GM21737 (cell line): ENCODE measurements at regions not wholly inside any gene's neighbourhood (a gene's known extent, or its start where the extent isn't known, plus 50 kb on each side); places are given as distances from the start of the nearest gene placed in this dataset.

Experiments
- ATAC-seq: cut with Tn5 transposase; IDR thresholded peaks from one replicate; pipeline ENCODE4 v1.9.1; 2021; ENCODE audit warnings: mild to moderate bottlenecking, moderate library complexity; ENCODE audit not compliant: unreplicated experiment

DNA sequence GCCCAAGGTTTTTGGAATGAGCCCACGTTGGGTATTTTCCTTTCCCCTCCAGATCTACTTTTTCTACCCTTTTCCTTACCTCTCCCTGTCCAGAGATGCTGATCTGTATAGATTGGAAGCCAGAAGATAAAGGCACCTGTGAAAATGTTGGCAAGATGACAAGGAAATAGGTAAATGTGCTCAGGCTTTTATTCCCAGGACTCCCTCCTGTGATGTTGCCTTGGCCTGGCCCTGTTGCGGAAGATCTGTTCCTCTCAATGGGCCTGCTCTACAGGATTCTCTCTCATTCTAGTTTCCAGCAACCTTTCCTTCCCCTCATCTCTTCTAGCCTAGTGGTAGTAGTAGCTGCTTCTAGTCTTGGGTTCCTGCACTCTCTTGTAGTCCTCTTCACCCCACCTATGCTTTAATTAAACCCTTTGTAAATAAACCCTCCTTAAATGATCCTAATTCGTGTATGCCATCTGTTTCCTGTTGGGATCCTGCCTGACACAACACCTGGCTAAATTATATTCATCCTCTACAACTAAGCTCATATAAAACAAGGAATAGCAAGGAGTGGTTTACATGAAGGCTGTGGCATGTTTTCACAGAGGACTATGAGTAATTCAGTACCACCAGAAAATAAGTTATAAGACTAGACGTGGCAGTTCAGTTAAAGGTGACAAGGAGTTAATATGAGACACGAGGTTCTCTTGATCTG, 95.7 kb upstream of the MAOA start:
- no peak for ATAC-seq

DNA sequence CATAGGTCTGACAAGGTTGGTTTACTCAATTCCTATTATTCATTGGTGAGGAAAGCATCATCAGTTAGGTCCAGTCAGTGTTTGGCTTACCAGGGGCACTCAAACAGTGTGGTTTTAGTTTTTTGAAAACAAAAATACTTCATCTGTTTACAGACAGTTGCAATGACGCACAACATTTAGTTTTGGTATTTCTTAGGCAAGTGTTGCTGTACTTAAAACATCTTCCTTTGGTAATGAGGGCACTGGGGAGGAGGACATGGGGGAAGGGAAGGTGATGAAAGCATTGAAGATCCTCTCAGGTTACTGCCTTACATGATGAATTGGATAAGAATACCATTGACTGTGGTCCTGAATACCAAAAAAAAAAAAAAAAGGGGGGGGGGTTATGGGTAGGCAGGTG, 93.7 kb upstream of the MAOA start:
- no peak for ATAC-seq

DNA sequence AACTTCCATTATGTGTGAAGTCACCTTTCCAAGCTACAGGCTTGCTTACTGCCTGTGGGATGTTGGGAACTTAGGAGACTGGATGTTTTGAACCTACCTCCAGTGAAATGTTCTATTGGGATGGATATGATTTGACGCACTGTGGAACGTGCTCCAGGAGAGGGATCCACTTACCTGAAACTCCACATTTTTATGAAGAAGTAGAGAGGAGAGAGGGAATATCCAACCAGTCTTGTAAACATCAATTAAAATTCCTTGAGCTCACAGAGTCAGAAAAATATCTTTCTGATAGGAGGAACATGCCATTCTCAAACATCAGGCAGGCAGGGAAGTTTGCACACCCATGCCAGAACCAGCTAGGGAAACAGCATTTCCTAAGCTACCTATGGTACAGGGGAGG, 91.1 kb upstream of the MAOA start:
- no peak for ATAC-seq

DNA sequence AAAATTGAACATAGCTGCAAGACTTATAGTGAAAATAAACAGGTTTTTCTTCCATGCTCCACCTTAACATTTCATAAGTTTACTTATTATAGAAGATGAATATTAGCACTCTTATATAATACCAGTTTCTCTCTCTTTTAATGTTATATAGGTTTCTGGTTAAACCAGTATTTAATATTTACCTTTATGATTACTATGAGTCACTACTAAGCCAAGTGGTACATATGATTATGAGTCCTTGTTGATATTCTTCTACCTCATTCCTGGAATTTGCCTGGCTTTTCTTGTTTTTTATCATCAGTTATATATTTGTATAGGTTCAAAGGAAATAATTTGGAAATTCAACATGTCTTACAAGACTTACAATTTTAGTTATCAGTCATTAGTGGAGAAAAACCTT, 89.9 kb upstream of the MAOA start:
- ATAC-seq, result no peak

DNA sequence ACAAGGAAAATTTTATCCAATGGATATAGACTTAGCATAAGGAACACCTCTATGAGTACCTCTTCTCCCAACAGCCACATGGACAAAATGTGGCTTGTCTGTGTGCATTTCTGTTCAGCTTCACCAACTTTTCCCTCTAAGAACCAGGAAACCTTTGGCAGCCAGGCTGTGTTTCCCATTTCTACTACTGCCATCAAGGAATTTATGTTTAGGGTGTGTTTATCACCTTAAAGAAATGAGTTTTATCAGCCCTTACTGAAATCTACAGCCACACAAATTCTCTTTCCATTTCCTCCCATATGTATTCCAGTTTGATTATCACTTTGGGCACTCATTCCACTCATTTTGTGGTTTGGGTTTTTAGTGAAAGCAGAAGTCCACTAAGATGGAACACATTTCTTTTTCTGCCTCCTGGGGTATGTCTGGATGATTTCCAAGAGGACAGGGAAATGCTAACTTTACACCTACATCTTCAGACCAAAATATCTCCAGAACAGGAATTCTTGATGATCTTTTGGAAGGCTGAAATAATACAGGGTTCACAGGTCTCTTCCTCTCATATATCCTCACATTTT, 82.6 kb upstream of the MAOA start:
- ATAC-seq, result no peak

DNA sequence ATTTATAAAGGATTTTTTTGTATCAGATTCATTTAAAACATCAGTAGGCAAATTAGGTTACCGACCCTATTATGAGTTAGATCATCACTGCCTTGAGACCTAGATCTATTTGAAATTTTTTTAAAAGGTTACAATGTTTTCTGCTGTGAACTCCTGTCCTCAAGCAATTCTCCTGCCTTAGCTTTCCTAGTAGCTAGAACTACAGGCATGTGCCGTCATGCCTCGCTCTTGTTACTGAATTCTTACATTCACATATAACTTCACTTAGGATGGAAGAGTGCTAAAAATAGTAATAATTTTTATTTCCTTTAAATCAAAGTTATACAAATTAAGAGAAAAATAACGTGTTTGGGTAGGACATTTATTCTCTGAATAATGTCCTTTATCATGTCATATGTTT, 75.5 kb upstream of the MAOA start:
- ATAC-seq, result no peak

DNA sequence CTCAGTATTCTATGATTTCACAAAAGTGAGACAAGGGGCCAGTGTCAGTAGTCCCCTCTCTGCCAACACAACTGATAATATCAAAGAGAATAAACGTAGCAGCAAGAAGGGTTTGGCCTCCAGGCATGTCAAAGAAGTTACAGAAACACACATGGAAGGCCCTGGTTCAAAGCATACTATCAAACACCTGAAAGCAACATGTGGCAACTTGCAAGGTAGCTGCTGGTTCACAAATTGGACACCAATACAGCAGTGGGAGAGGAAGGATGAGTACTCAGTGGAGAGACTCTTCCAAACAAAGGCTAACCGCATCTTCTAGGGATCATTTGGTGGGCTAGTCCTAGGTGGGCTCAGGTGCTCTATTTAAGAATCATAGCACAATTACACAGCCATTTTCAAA, 74.9 kb upstream of the MAOA start:
- no peak for ATAC-seq

DNA sequence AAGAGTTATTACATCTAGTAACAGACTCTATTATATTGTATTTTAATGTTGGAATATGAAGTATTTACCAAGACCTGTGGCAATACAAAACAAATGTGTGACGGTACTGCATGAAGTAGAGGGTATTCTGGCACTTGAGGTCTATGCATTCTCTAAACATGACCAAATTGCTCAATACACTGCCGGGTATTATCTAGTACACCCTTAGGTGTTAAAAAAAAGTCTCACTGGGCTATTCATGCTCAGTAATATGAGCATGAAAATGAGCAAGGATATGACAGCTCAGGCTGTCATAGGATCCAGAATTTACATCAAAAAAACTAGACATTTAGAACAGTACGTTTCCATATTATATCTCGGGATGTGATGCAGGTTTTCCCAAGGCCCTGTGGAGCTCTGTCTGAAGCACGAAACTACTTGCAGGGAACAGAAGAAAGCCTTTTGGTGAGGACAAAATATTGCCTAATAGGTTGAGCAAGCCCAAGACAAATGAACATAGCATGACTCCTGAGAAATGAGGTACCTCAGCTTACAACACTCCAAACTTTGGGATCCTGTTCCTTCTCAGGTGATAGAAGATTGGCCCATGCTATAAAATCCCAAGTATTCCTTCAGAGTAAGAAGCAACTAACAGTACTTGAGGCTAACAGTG, 74.1 kb upstream of the MAOA start:
- no peak for ATAC-seq

DNA sequence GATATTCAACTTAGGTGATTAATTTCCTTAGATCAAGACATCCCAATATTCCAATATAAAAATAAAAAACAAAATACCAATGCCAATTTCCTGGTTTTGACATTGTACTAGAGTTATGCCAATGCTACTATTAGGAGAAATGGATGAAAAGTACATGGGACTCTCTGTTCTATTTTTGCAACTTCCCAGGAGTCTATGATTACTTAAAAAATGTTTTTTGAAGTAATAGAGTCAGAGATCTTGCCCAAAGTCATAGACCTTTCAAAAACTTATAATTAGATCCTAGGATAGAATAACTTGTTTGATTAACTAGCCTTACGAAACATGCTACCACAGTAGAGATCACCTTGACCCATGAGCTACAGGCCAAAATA, 73.6 kb upstream of the MAOA start:
- no peak for ATAC-seq

DNA sequence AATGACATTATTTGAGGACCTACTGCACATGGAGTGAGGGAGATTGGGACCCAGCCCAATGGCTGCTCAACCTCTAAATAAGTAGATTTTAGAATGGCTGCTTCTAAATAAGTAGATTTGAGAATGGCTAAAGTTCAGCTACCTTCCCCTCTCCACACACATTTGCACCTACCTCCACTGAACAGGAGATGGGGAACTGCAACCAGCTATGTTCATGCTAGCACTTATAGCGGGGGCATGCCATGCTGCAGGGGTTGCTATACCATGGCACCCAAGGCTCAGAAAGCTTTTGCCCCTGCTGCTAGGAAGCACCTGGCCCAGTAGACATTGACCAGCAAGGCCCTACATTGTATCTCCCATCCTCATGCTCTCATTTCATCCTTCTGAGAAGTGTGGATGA, 70.2 kb upstream of the MAOA start:
- ATAC-seq, result no peak

DNA sequence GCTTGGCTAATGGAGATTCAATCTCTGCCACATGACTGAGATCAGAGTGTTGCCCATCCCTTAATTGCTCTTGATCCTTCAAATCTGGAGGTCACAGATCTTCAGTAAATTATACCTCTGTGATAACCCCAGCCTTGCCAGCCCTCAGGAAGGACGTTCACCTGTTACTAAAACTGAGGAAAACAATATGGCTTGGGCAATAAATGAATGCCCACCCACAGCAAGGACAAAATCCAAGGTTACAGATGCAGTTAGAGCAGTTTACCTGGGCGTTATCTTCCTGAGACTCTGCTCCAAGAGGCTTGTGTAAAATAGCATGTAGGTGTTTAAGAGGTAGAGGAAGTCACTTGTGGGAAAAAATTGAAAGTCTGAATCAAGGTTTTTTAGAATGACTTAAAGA, 69.3 kb upstream of the MAOA start:
- ATAC-seq, result no peak

DNA sequence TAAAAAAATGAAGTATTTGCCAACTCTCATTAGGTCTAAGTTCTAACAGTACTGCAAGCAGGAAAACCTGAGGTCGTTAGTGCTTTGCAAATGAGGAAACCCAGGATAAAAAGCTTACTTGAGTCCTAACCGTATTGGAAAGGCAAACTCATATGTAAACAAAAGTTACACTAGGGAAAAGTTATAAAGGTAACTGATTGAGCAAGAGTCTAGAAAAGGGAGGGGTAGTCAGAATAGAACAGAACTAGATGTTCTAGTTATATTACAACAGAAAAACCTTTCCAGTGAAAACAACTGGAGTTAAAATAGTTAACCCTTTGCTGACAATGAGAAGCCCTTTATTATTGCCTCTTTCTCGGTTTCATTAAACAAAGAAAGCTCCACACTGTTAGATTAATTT, 66.4 kb upstream of the MAOA start:
- ATAC-seq, result no peak

DNA sequence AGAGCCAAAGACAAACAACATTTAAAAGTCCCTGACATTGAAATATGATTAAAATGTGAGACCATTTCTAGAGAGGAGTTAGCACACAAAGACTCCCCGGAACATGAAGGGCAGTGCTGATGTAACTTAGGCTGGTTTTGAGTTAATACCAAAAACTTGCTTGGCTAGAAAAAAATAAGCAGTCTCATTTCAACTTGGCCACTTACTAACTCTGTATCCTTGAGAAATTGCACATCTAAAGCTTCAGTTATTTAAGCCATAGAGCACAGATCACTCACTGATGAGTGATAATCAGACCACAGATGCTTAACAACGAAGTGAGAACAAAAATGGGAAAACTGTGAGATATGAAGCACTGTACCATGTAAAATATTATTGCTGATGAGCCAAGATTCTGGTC, 65.9 kb upstream of the MAOA start:
- ATAC-seq, result no peak

DNA sequence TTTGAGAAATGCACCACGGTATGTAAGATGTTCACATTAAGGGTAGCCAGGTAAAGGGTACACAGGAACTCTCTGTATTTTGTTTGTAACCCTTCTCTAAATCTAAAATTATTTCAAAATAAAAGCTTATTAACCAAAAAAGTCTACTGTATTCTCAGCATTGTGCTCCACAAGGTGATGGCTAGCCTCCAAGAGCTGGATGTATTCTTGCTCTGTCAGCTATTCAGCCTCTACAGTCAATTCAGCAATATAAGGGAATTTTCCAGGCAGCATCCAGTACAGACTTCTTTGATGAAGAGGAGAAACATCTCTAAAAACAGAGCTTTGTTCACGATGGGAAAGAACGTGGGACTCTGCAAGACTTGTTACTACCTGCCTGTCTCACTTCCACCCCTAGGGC, 63.5 kb upstream of the MAOA start:
- ATAC-seq, result no peak

DNA sequence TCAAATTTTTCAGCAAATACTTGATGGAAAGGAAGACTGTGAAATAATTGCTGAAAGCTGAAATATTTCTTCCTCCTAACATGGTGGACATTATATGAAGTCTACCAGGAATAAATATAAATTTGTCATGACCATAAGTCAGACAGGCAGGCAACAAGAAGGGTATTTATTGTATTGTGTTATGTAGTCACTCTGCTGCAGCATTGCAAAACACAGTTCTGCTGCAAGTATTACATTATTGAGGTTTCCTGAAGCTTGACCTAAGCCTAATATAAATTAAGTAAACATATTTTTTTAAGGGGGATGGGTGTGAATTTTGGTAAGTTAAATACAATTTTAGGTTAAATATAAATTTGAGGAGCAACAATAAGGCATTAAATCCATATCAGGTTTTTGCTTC, 60.2 kb upstream of the MAOA start:
- no peak for ATAC-seq

DNA sequence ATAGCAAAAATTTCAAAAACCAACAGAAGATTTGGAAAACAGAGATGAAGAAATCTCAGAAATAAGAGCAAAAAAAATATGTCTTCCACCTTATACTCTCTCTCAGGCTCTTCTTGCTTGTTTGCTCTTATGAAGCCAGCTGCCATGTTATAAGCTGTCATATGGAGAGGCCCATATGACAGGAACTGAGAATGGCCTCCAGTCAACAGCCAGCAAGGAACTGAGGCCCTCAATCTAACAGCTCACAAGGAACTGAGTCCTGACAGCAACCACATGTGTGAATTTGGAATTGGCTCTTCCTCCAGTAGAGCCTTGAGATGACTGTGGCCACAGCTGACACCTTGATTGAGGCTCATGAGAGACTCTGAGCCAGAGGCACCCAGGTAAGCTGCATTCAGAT, 51.3 kb upstream of the MAOA start:
- no peak for ATAC-seq

DNA sequence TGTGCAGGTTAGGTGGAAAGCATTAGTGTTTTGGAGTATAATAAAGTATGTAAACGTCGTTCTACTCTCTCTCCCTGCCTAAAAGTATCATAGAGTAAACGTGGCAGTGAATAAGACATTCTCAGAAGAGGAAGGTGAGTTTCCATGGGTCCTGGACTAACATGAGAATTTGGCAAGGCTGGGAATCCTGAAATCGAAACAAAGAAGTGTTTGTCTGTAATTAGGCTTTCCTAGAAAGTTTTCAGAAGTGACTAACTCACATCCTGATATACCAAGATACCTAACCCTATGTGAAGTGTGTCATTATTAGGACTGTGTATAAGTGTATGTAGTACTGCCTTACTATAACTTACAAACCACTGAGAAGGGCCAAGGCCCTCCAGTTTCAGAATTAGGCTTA, 50.7 kb upstream of the MAOA start:
- no peak for ATAC-seq
